ENCODE measurements at regions not wholly inside any gene's neighbourhood (a gene's known extent, or its start where the extent isn't known, plus 50 kb on each side); places are given as distances from the start of the nearest gene placed in this dataset.

DNA sequence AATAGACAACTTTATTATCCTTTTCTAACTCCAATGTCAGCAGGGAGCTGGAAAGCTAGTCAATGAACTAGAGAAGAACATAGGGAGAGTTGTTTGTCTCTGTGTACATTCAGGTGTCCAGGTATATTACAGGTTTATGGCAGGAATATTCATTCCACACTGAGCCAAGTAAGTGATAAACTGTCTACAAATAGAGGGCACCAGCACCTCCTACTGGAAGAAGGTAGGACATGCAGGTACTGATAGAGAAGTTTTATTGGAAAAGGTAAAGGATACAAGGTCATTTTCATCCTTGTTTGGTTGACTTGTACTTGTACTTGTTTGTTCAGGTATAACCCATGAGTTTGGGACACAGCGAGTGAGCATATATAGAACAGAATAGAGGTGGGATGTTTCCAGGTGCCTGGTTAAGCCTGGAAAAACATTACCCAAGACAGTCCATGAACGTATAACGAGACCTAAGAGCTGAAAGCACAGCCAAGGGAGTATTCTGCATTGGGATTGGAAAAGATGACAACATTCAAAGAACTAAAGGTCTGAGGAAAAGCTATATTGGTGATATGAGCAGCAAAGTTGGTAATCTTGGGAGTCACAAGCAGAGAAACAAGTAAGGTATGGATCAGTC lies 61.4 kb upstream of the PPP1R3C start:
- DNase-seq (ENCODE audit: extremely low read depth, low read depth, low spot score), result peak; percentile 14

DNA sequence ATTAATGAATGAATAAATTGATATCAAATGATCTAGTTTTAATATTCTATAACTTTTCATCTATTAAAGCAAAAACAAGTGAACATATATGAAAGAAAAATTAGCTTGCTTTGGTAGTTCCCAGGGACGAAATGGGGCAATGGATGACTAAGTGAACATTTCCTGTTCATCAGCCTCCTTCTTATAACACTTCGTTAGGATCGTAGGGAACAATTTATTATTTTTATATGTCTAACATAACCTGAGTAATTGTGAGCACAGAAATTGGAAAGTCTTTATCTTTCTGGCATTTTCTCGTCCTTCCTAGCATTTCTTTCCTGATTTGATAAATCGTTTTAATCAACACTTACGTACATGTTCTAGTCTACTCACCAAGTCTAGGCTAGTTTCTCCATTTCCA lies 59.1 kb upstream of the PPP1R3C start:
- no peak for DNase-seq (ENCODE audit: extremely low read depth, low read depth, low spot score)

DNA sequence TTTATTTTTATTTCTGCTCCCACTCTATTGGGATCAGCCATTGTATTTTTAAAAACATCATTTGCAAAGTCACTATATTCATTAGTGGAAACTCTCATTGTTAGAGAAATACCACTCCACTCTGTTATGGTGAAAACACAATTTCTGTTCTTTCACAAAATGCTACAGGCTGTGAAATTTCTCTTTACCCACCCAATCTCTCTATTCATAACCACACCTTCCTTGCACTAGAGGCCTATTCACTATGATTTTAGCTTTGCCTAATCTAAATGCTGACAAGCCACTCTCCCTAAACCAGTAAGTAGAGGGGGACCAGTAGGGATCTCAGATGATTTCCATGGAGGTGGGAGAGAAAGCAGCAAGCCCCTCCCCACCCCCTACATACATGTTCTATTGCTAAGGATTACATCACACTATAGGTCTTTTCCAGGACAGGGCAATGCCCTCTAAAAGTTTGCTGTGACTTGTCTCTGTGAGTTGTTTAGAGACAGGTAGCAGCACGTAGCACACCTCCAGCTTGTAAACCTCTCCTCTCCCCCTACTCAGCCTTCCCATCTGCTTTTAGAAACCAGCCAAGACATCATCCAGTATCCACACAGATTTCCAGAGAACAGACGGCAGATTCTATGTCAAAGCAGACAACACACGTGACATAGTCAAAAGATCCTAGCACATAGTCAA lies 58.3 kb upstream of the PPP1R3C start:
- no peak for DNase-seq (ENCODE audit: extremely low read depth, low read depth, low spot score)

DNA sequence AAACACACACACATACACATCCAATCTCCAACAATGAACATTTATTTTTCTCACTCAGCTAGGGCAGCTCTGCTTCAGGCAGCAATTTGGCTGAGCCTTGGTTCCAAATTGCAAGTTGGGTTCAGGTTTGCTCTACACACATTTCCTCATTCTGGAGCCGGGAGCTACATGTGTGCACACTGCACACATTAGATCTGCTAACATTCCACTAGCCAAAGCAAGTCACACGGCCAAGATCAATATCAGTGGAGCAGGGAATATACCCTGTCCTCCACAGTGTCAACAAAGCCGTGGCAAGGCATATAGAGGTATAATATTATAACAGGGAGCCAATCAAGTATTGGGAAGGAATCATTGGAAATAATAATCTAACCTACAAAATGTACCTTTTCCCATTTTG lies 57.5 kb upstream of the PPP1R3C start:
- DNase-seq (ENCODE audit: extremely low read depth, low read depth, low spot score), result no peak

DNA sequence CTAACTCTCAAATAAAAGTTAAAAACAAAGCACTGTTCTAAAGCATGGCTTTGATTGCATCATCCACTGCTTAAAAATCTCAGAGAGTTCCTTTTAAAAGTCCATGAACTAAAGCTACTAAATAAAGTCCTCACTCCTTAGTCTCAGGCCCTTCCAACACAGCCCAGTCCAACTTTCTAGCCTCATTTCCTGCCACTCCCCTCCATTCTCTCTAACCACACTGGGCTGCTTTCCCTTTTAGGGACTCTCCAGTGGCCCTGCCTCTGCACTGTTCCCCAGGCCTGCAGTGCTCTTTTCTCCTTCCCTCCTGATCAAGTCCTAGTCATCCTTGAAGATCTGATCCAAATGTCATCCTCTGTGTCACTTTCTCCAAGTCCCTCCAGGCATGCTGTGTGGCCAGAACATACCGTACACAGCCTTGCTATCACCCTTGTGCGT lies 56.9 kb upstream of the PPP1R3C start:
- no peak for DNase-seq (ENCODE audit: extremely low read depth, low read depth, low spot score)

DNA sequence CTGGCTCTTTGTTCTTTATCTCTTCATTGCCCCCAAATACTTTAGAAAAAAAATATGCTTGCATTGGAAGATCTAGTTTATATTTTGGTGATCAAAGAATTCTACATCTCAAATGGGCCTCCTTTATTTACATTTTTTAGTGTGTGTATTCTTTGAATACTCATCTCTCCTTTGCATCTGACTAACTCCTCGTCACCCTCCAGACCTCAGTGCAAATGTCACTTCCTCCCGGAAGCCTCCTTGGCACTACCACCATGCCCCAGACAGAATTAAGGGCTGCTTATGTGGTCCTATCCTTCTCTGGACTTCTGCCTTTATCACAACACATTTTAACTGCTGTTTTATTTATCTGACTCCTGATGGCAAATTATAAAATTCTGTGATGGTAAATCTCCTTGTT lies 52.0 kb upstream of the PPP1R3C start:
- no peak for DNase-seq (ENCODE audit: extremely low read depth, low read depth, low spot score)

DNA sequence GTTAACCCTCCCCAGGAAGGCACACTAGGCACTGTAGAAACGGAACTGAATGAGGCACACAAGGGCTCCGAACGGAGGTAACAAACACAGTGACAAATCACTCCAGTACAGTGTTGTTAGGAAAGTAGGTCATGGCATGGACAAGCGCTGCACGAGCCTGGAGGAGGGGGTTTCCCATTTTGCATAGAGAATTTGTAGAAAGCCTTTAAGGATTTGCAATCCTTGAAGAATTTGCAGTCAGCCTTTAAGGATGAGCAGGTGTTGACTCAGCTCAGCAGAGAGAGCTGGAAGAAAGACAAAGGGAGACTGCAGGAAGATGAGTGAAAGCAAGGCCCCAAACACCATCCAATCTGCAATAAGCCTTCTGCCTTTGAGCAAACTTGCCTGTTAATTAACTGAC lies 51.1 kb upstream of the PPP1R3C start:
- no peak for DNase-seq (ENCODE audit: extremely low read depth, low read depth, low spot score)

DNA sequence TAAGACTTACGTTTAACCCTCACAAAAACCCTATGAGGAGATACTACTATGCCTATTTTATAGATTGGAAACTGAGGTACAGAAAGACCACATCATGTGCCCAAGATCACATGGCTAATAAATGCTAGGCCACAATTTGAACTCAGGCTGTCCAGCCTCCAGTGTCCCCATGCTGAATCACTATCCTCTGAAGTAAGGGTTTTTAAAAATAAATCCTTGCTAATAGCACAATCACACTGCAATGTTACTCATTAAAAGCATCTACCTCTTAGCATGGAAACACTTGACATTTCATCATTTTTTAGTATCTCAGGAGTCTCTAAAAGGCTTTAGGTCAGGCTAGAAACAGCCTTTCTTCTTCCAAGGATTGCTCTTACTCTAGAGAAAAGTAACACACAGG lies 50.0 kb upstream of the PPP1R3C start:
- DNase-seq (ENCODE audit: extremely low read depth, low read depth, low spot score), result no peak
